ENCODE measurements at regions not wholly inside any gene's neighbourhood (a gene's known extent, or its start where the extent isn't known, plus 50 kb on each side); places are given as distances from the start of the nearest gene placed in this dataset.

GRCh38 chr2:10499275-10499907 lies 51.3 kb upstream of the ODC1 start:
- TF ChIP-seq CTCF (IDR thresholded peaks at IDR 0.05; ENCODE audit: poor library complexity) (no peak), EZH2 (IDR thresholded peaks at IDR 0.05; ENCODE audit: borderline replicate concordance) (no peak), EZH2phosphoT487 (IDR thresholded peaks at IDR 0.05; ENCODE audit: low read depth, severe bottlenecking, unreplicated experiment) (no peak)

Data from hepatocyte (in vitro differentiated cells).